ENCODE measurements at regions not wholly inside any gene's neighbourhood (a gene's known extent, or its start where the extent isn't known, plus 50 kb on each side); places are given as distances from the start of the nearest gene placed in this dataset.

DNA sequence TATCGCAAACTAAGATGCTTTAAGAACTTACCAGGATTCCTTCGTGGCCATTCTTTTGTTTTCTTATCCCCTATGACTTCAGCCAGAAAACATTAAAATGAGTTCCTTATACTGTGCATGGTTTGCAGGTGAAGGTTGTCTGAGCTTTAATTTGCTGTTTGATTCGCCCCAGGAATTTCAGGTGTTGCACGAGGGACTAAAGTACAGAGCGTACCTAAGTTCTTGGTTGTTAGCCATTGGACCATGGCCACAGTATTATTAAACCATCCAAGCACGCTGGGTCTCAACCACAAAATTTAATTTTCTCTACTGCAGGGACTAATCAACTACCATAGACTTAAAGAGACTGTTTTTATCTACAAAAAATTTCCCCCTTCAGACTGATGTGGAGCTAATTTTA lies 208.4 kb upstream of the MPDZ start:
- H3K27me3 ChIP-seq (ENCODE audit: insufficient read depth, low read depth, severe bottlenecking), result no peaks in the 10 kb centered on the region
- no peaks in the 10 kb centered on the region for H3K9me3 ChIP-seq (ENCODE audit: severe bottlenecking)
- TF ChIP-seq, protein P1, sequence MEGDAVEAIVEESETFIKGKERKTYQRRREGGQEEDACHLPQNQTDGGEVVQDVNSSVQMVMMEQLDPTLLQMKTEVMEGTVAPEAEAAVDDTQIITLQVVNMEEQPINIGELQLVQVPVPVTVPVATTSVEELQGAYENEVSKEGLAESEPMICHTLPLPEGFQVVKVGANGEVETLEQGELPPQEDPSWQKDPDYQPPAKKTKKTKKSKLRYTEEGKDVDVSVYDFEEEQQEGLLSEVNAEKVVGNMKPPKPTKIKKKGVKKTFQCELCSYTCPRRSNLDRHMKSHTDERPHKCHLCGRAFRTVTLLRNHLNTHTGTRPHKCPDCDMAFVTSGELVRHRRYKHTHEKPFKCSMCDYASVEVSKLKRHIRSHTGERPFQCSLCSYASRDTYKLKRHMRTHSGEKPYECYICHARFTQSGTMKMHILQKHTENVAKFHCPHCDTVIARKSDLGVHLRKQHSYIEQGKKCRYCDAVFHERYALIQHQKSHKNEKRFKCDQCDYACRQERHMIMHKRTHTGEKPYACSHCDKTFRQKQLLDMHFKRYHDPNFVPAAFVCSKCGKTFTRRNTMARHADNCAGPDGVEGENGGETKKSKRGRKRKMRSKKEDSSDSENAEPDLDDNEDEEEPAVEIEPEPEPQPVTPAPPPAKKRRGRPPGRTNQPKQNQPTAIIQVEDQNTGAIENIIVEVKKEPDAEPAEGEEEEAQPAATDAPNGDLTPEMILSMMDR (IDR thresholded peaks at IDR 0.05; ENCODE audit: low read depth, low read length), result no peak
- H3K27ac ChIP-seq, result no peak overlapping the region
- no peaks in the 10 kb centered on the region for H3K36me3 ChIP-seq
- no peak for DNase-seq
- no peak overlapping the region for H3K4me3 ChIP-seq (ENCODE audit: low read depth, low read length)

DNA sequence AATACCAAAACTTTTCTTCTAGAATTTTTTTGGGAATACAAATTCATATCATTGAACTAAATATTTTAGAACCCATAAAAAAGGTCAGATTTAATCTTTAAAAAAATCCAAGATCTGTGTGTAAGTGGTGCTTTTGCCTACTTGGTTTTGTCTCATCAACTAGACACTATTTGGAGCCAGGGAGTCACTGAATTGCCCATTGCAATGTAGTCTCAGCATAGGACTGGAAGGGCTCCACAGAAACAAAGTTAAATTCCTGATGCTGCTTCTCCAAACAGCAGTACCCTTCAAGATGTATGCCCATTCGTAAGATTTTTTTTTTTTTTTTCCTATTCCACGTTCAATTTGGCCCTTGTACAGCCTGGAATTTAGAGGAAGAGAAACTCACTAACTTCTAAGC lies 208.0 kb upstream of the MPDZ start:
- no peak for DNase-seq
- no peak overlapping the region for H3K4me3 ChIP-seq (ENCODE audit: low read depth, low read length)
- no peaks in the 10 kb centered on the region for H3K27me3 ChIP-seq (ENCODE audit: insufficient read depth, low read depth, severe bottlenecking)
- TF ChIP-seq, protein P1 (IDR thresholded peaks at IDR 0.05; ENCODE audit: low read depth, low read length), result no peak
- no peak overlapping the region for H3K27ac ChIP-seq
- H3K9me3 ChIP-seq (ENCODE audit: severe bottlenecking), result no peaks in the 10 kb centered on the region
- no peaks in the 10 kb centered on the region for H3K36me3 ChIP-seq

DNA sequence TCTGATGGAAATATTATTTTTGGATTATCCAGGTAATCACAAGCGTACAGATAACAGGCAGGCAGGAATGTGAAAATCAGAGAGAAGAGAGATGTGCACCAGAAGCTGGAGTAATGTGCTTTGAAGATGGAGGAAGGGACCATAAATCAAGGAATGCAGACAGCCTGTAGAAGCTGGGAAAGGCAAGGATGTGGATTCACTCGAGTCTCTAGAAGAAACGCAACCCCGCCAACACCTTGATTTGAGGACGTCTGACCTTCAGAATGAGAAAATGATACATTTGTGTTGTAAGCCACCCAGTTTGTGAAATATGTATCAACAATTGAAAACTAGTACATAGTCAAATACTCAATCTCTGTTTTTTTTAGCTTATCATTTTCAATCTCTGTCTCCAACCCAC lies 207.6 kb upstream of the MPDZ start:
- no peak for DNase-seq
- Histone ChIP-seq H3K4me3 (ENCODE audit: low read depth, low read length) (no peak overlapping the region), H3K9me3 (ENCODE audit: severe bottlenecking) (no peaks in the 10 kb centered on the region), H3K36me3 (no peaks in the 10 kb centered on the region), H3K27ac (no peak overlapping the region), H3K27me3 (ENCODE audit: insufficient read depth, low read depth, severe bottlenecking) (no peaks in the 10 kb centered on the region)
- TF ChIP-seq, protein P1 (IDR thresholded peaks at IDR 0.05; ENCODE audit: low read depth, low read length), result no peak

DNA sequence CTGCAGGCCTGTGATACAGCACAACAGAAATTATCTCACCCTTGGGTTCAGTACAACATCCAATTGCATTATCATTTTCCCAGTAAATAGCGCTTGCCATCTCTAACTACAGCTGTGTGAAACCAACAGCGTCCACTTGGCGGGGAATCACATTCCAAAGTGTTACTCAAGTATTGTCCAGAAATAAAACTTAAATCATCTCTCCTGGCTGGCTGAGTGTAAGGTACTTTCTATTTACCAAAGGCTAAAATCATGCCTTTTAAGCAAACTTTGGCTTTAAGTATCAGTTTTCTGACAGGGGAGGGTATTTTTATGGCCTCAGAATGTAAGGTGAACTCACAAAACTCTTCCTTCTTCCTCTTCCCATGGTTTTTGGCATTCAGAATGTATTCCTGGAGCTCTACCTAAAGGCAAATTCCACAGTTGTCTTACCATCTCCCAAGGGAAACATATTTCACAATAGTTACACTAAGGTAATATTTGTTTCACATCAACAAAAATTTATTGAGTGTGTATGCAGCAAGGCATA lies 205.6 kb upstream of the MPDZ start:
- Histone ChIP-seq H3K27ac (no peak overlapping the region), H3K4me3 (ENCODE audit: low read depth, low read length) (no peak overlapping the region), H3K36me3 (no peaks in the 10 kb centered on the region), H3K9me3 (ENCODE audit: severe bottlenecking) (no peaks in the 10 kb centered on the region), H3K27me3 (ENCODE audit: insufficient read depth, low read depth, severe bottlenecking) (no peaks in the 10 kb centered on the region)
- TF ChIP-seq, protein P1 (IDR thresholded peaks at IDR 0.05; ENCODE audit: low read depth, low read length), result no peak
- DNase-seq, result no peak

DNA sequence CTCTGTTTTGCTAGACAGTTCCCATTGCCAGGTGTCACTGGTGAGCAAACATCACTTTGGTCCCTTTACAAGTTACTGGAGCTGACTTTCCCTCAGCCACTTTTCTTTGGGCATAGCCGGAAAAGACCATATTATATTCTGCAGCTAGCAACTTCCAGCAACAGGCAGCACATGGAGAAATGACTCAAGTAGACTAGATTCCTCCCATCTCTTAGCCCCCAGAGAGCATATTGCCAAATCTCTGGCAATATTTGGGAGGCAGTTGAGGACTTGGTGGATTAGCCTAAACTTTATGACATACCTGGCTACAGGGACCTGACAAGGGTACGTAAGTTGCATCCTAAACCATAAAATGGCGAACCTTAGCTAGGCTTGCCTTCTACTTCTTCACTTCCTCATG lies 204.7 kb upstream of the MPDZ start:
- TF ChIP-seq, protein P1 (IDR thresholded peaks at IDR 0.05; ENCODE audit: low read depth, low read length), result no peak
- Histone ChIP-seq H3K4me3 (ENCODE audit: low read depth, low read length) (no peak overlapping the region), H3K9me3 (ENCODE audit: severe bottlenecking) (no peaks in the 10 kb centered on the region), H3K27me3 (ENCODE audit: insufficient read depth, low read depth, severe bottlenecking) (no peaks in the 10 kb centered on the region), H3K36me3 (no peaks in the 10 kb centered on the region), H3K27ac (no peak overlapping the region)
- DNase-seq, result no peak

DNA sequence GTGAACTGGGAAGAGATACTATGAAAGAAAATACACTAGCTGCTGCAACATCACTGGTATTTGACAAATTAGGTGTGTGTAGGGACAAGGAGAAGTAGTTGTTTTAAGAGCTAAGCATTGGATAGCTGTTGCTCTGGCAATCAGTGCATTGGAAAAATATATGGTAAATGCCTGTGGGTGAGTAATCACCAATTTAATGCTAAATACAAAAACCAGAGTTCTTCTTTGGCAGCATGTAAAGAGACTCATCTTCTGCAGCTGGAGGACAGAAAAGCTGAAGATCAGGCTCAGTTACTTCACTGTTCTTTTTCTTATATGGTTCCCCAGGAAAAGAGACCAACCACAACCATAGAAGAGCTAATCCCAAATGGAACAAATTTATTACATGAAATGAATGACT lies 201.8 kb upstream of the MPDZ start:
- no peaks in the 10 kb centered on the region for H3K27me3 ChIP-seq (ENCODE audit: insufficient read depth, low read depth, severe bottlenecking)
- TF ChIP-seq, protein P1 (IDR thresholded peaks at IDR 0.05; ENCODE audit: low read depth, low read length), result no peak
- no peaks in the 10 kb centered on the region for H3K9me3 ChIP-seq (ENCODE audit: severe bottlenecking)
- H3K27ac ChIP-seq, result no peak overlapping the region
- no peaks in the 10 kb centered on the region for H3K36me3 ChIP-seq
- H3K4me3 ChIP-seq (ENCODE audit: low read depth, low read length), result no peak overlapping the region
- no peak for DNase-seq
